22Rv1 (cell line): ENCODE measurements at regions not wholly inside any gene's neighbourhood (a gene's known extent, or its start where the extent isn't known, plus 50 kb on each side); places are given as distances from the start of the nearest gene placed in this dataset.

ENCODE experiments used
- H3K27ac ChIP-seq: fragments of 450-650 bp; 2 replicates; pipeline ENCODE4 v1.5.1; 2017
- CTCF ChIP-seq: fragments of 450-650 bp; IDR thresholded peaks from 2 replicates; pipeline ENCODE4 v1.5.1; 2017; ENCODE audit warnings: mild to moderate bottlenecking
- ZFX ChIP-seq: fragments of 450-650 bp; IDR thresholded peaks from 2 replicates; pipeline ENCODE4 v1.6.1; 2017; ENCODE audit warnings: antibody characterized with exemption, borderline replicate concordance

- TF ChIP-seq ZFX: no peak
- no peak for TF ChIP-seq CTCF
- no peak overlapping the region for H3K27ac ChIP-seq
These were observed 108.1 kb downstream of the CCDC34 start for GRCh38 chr11:27254744-27255446.

GRCh38 chr11:27253224-27253623 is 109.8 kb downstream of the CCDC34 start:
- H3K27ac ChIP-seq: no peak overlapping the region
- TF ChIP-seq ZFX: no peak
- no peak for TF ChIP-seq CTCF

- TF ChIP-seq ZFX (no peak), CTCF (no peak)
- no peak overlapping the region for H3K27ac ChIP-seq
These were observed 111.9 kb downstream of the CCDC34 start for GRCh38 chr11:27250867-27251665.

GRCh38 chr11:27248576-27249509 is 114.2 kb downstream of the CCDC34 start:
- no peak overlapping the region for H3K27ac ChIP-seq

GRCh38 chr11:27247660-27248059 is 115.4 kb downstream of the CCDC34 start:
- H3K27ac ChIP-seq: no peak overlapping the region
- TF ChIP-seq ZFX (no peak), CTCF (no peak)

More at GRCh38 chr11:27248576-27249509, 114.2 kb downstream of the CCDC34 start:
- TF ChIP-seq ZFX (no peak), CTCF (no peak)

- no peak for TF ChIP-seq CTCF
- no peak for TF ChIP-seq ZFX
- no peak overlapping the region for H3K27ac ChIP-seq
These were observed 116.1 kb downstream of the CCDC34 start for GRCh38 chr11:27246925-27247324.
